ENCODE measurements at regions not wholly inside any gene's neighbourhood (a gene's known extent, or its start where the extent isn't known, plus 50 kb on each side); places are given as distances from the start of the nearest gene placed in this dataset.

GRCh38 chr7:142359694-142360279, 101.9 kb upstream of the PRSS58 start:
- no peak for TF ChIP-seq POLR2A (IDR thresholded peaks at IDR 0.05)
- TF ChIP-seq CTCF (IDR thresholded peaks at IDR 0.05), result no peak

Measured in breast epithelium (tissue), 3 donors.